Caki2 (cell line): ENCODE measurements at regions not wholly inside any gene's neighbourhood (a gene's known extent, or its start where the extent isn't known, plus 50 kb on each side); places are given as distances from the start of the nearest gene placed in this dataset.

Experiments
- DNase-seq: peaks from one replicate; pipeline ENCODE4 v3.0.0-alpha.2; 2015; ENCODE audit warnings: low read depth
- in situ Hi-C: cut with HindIII; loops from 2 replicates; pipeline ENCODE4 v1.10.0; 2016; ENCODE audit warnings: low sequenced_read_pairs, low pct_unique_long_range_greater_than_20kb, mixed read lengths

GRCh38 chr2:37826611-37827010, 98.5 kb upstream of the RMDN2 start:
- in situ Hi-C loops, result no loop called here
- no peak for DNase-seq

- in situ Hi-C loops, result no loop called here
- DNase-seq, result no peak
These were observed 97.6 kb upstream of the RMDN2 start for GRCh38 chr2:37827455-37827854.

GRCh38 chr2:37827911-37828511, 97.1 kb upstream of the RMDN2 start:
- in situ Hi-C loops, result no loop called here
- DNase-seq, result peak; percentile 76

DNA sequence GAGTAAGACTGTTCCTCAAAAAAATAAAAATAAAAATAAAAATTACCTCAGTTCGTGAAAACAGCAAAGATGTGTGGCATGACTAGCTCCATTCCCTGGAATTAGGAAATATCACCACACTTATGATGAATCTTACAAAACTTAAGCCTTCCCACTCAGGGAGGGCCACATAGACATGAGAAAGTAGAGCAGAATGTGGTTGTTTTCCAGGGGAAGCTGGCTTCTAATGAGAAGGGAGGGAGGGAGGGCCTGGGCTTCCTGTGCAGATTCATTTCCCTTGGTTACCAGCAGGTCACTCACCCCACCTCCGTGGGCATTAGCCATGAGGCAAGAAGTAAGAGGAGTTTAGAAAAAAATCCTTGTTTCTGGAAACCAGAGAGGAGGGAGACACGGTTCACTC, 95.9 kb upstream of the RMDN2 start:
- in situ Hi-C loops, result no loop called here
- no peak for DNase-seq

DNA sequence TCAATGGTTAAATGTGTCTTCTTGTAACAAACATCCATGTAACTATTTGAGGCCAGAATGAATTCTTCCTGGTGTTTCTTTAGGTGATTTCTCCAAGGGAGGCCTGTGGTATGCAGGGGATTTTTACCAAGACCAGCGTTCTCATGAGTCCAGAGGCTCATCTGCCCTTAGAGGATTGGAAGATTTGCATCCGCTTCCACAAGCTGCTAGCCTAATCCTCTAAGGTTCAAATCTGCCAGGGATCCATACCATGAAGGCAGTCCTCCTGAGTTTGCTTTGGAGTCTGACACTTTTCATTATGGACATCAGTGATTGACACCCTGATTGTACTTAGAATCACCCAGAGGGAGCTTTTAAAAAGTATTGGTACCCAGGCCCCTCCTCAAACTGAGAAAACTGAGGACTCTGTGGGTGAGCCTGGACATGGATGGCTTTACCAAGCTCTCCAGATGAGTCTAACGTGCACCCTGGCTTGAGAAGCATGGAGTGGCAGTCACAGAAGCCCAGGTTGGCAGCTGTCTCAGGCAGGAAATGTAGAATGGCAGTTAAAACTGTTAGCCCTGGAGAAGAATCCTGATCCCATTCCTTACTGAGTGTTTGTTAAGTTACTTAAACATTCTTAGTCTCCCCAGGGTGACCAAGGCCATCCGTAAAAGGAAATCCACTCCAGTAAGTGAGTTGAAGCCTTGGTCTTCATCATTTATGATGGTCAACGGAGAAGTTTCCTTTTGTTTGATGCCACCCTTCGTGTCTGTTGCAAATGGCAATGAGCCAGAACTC, 95.3 kb upstream of the RMDN2 start:
- in situ Hi-C loops, result no loop called here
- DNase-seq, result no peak

DNA sequence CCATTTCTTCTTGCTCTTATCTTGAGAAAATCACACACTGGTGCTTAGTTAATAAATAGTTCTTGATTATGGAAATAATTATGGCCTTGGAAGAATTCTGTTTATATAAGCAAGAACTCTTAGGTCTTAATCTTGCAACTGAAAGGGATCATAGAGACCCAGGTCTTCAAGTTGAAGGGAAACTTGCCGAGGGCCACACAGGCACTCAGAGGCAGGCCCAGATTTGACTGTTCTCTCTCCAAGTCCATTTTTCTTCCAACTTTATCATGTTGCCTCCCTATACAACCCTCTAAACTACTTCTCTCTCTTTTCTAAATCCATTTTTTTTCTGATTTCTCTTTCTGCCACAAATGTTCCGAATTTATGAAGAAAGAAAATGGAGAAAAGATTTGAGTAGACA, 94.5 kb upstream of the RMDN2 start:
- DNase-seq, result no peak
- in situ Hi-C loops, result no loop called here

DNA sequence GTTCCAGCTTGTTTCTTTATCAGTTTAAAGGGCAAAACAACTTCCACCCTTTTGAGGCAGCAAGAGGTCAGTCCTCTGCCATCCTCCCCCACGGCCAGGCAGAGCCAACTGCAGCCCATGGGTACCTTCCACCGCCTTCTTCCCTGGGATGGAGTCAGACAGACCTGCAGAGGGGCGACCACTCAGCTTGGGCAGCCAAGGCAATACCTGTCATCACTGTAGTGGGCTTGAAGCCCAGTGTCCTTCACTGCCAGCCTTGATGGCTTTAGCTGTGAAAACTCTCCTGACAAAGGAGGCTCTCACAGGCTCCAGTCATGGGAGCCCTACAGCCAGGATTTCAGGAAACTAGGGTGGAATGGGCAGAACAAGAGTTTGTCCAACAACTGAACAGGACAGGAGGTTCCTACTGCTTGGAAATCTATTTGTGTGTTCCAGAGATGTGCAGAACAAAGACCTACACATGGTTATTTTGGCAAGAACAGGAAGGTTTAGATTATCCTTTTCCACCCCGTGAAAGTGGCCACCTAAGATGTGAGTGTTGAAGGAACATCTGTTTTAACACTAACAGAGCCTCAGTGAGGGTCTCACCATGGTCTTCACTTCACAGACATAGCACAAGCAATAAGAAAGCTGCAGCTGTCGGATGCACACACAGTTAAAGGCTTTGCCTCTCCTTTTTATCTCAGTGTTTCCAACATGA, 93.9 kb upstream of the RMDN2 start:
- in situ Hi-C loops, result no loop called here
- DNase-seq, result no peak

- peak; percentile 75 for DNase-seq
- in situ Hi-C loops, result no loop called here
These were observed 92.4 kb upstream of the RMDN2 start for GRCh38 chr2:37832590-37833197.

- no peak for DNase-seq
- in situ Hi-C loops, result no loop called here
These were observed 91.7 kb upstream of the RMDN2 start for GRCh38 chr2:37833423-37833822.

- in situ Hi-C loops, result no loop called here
- DNase-seq, result no peak
These were observed 88.8 kb upstream of the RMDN2 start for GRCh38 chr2:37836270-37836669.

DNA sequence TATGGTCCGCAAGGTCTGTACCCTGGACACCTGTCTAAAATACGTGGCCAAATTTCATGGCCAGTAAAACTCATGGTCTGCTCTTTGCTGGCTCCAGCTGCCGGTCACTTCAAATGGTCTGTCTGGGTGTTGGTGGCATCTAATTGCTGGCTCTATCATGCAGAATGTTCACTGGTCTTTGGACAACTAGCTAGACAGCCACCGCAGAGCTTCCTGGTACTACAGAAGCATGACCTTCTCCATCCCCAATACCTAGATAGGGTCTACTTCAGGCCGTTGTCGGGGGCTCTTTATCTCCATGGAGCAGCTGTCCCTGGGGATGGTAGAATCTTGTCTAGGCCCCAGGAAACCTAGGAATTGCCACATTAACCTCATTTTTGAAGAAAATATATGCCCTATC, 88.4 kb upstream of the RMDN2 start:
- in situ Hi-C loops, result no loop called here
- no peak for DNase-seq

DNA sequence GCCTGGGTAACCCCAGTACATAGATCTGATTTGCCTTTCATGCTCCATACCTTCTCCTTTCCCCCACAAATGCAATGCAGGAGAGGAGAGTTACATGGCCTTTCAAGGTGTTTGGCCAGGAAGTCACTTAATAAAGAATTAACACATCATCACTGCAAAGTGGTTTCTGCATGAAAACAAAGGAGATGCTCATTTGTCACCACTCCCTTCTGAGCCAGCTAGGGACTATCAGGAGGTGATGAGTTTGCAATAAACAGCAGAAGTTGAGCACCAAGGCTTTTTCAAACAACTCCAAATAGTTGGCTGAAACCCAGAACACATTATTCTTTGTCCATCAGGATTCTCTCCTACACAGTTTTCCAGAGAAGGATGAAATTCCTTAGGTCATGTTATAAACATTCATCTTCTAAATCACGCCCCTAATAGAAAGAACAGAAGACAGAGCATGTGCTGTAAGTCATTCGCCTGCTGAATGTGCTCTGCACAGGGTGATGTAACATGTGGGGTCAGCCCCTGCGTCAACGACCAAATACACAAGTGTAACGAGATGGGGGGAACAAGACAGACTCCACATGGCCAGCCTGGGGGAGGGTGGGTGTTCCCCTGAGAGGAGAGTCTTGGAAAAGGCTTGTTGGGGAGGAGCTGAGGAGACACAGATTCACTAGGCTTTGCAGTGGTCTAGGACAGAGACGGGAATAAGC, 87.3 kb upstream of the RMDN2 start:
- peak; percentile 39 for DNase-seq
- in situ Hi-C loops, result no loop called here

- DNase-seq, result no peak
- in situ Hi-C loops, result no loop called here
These were observed 86.4 kb upstream of the RMDN2 start for GRCh38 chr2:37838541-37839167.

DNA sequence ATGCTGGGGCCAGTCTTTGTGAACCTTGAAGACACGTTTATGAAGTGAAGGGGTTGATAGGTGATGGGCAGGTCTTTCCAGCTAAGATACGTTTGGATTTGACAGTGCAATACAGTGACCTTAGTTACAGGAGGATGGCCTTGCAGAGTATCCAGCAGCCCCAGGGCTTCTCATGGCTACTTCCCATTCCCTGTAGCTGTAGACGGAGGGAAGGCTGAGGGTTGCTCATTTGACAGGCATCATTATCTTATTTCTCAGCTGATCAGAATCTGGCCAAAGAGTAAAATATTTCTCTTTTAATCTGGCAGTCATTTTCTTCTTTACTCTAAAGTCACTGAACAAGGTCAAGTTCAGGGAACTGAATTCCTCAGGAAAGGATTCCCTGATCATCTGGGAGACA, 85.1 kb upstream of the RMDN2 start:
- in situ Hi-C loops, result no loop called here
- no peak for DNase-seq

DNA sequence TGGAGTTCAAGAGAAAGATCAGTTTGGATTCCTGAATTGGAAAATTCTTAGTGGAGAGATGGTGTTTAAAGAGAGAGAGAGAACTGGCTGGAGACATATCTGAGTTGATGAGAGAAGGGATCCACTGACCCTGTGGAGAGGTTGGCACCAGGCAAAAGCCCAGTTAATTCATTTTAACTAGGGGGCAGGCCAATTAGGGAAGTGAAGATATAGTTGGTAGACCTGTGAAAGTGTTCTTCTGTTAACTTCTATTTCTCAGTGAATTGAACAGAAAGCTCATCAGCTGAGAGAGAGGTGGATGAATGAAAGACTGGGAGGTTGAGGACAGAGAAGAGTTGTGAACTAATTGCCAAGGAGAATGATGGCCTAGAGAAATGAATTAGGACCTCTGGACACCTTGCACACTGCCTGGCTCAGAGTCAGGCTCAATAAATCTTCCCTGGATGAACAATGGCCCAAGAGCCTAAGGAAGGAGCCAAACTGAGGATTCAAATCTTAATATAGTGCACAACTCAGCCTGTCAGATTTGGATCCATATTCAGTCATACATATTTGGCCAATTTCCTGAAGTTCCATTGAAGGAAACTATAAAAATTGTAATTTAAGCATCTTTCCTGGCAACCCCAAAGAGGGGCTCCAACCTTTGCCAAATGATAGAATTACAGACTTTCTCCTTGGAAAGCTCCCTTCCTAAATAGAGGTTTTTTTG, 82.2 kb upstream of the RMDN2 start:
- DNase-seq, result no peak
- in situ Hi-C loops, result no loop called here

DNA sequence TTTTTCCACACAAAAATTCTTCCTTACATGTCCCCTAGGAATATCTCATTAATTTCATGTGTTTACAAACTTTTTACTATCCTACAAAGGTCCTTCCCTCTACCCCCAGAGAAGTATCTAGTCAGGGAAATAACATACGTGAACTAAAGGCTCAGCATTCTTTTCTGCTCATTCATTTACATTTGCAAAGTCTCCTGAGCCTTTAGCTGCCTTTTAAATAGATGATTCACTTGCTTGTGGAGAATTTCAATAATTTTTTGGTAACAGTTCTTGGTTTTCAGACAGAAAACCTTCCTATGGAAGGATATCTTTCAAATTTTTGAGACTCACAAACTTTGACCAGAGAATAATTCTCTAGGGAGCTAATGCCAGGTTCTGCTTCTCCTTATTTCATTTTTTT, 81.5 kb upstream of the RMDN2 start:
- no peak for DNase-seq
- in situ Hi-C loops, result no loop called here

DNA sequence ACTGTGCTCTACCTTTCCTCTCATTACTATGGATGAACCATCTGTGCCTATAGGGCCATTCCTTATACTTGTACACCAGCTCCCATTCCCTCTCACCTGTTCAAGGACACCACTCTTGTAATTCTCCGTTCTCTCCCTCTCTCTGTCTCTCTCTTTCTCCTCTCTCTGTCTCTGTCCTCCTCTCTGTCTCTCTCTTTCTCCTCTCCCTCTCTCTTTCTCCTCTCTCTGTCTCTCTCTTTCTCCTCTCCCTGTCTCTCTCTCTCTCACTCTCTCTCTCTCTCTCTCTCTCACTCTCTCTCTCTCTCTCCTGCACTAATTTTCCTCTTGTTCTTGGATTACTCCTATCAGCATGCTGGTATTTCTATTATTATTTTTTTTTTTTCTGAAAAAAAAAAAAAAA, 78.9 kb upstream of the RMDN2 start:
- no peak for DNase-seq
- in situ Hi-C loops, result no loop called here

DNA sequence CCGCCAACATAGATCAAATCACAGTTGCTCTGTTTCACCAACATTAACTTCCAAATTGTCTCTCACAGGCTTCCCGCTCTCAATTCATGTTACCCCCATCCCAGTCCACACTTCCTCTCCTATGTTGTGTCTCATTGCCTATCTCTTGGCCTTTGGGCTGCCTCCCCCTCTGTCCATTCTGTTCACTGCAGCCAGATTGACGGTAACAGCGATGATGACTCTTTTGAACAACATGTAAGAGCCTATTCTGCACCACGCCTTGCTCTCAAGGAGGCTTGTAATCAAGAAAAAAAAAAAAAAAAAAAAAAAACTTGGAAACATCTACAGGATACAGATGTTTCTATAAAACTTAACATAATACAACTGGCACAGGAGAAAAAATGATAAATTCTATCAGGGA, 77.3 kb upstream of the RMDN2 start:
- no peak for DNase-seq
- in situ Hi-C loops, result no loop called here
